Progenitor cell of endocrine pancreas (in vitro differentiated cells): ENCODE measurements at regions not wholly inside any gene's neighbourhood (a gene's known extent, or its start where the extent isn't known, plus 50 kb on each side); places are given as distances from the start of the nearest gene placed in this dataset.

ENCODE experiments used
- DNase-seq: peaks from one replicate; pipeline ENCODE4 v3.0.0; 2021; ENCODE audit warnings: low spot score; ENCODE audit not compliant: unreplicated experiment
- H3K27ac Mint-ChIP-seq: 2 replicates; pipeline ENCODE4 v1.8.0; 2021; ENCODE audit warnings: mild to moderate bottlenecking, moderate library complexity, mixed read lengths
- H3K27me3 Mint-ChIP-seq: 2 replicates; pipeline ENCODE4 v1.8.0; 2021; ENCODE audit warnings: mixed read lengths
- H3K36me3 Mint-ChIP-seq: 2 replicates; pipeline ENCODE4 v1.8.0; 2022; ENCODE audit warnings: mixed read lengths; ENCODE audit not compliant: insufficient read depth
- H3K4me1 Mint-ChIP-seq: 2 replicates; pipeline ENCODE4 v1.8.0; 2021; ENCODE audit warnings: low read depth, mixed read lengths
- H3K4me3 Mint-ChIP-seq: 2 replicates; pipeline ENCODE4 v1.8.0; 2021; ENCODE audit warnings: low read depth, mild to moderate bottlenecking, moderate library complexity, mixed read lengths
- H3K9me3 Mint-ChIP-seq: 2 replicates; pipeline ENCODE4 v1.8.0; 2021; ENCODE audit warnings: low read depth, mixed read lengths
- TF ChIP-seq, protein P1 (sequence below): fragments of 200-600 bp; sonication (generic); IDR thresholded peaks from one replicate; pipeline ENCODE4 v1.5.0; 2021; ENCODE audit warnings: antibody characterized with exemption, mild to moderate bottlenecking; ENCODE audit not compliant: unreplicated experiment

- TF ChIP-seq, protein P1, sequence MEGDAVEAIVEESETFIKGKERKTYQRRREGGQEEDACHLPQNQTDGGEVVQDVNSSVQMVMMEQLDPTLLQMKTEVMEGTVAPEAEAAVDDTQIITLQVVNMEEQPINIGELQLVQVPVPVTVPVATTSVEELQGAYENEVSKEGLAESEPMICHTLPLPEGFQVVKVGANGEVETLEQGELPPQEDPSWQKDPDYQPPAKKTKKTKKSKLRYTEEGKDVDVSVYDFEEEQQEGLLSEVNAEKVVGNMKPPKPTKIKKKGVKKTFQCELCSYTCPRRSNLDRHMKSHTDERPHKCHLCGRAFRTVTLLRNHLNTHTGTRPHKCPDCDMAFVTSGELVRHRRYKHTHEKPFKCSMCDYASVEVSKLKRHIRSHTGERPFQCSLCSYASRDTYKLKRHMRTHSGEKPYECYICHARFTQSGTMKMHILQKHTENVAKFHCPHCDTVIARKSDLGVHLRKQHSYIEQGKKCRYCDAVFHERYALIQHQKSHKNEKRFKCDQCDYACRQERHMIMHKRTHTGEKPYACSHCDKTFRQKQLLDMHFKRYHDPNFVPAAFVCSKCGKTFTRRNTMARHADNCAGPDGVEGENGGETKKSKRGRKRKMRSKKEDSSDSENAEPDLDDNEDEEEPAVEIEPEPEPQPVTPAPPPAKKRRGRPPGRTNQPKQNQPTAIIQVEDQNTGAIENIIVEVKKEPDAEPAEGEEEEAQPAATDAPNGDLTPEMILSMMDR, result no peak
- H3K9me3 Mint-ChIP-seq, result no peaks in the 10 kb centered on the region
- no peaks in the 10 kb centered on the region for H3K36me3 Mint-ChIP-seq
Observed at GRCh38 chr18:67047334-67047733, 443.4 kb upstream of the CDH19 start.

GRCh38 chr18:67043276-67043675 lies 439.4 kb upstream of the CDH19 start:
- Mint-ChIP-seq H3K4me3 (no peak overlapping the region), H3K27ac (no peak overlapping the region), H3K27me3 (no peaks in the 10 kb centered on the region), H3K9me3 (no peaks in the 10 kb centered on the region), H3K4me1 (peaks cover 3% of the 10 kb centered on the region), H3K36me3 (no peaks in the 10 kb centered on the region)
- no peak for DNase-seq
- TF ChIP-seq, protein P1, result no peak

More at GRCh38 chr18:67047334-67047733, 443.4 kb upstream of the CDH19 start:
- Mint-ChIP-seq H3K27ac (no peak overlapping the region), H3K4me1 (no peaks in the 10 kb centered on the region), H3K4me3 (no peak overlapping the region), H3K27me3 (no peaks in the 10 kb centered on the region)
- DNase-seq, result no peak

DNA sequence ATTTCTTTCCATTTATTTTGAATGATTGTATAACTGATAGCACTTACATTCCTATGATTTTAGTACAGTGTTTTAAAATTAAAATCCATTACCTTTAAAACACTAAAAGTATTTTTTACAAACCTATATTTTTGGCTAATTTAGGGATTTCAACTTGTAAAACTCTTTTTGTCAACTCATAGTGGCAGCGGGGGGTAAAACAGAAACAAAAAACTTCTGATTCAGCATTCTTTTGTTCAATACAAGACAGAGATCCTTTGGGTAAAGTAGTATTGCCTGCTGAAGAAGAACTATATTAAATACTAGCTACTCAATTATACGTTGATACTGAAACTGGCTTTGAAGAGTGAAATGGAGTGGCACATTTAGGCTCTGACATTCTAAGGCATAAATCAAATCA lies 437.4 kb upstream of the CDH19 start:
- H3K36me3 Mint-ChIP-seq, result no peaks in the 10 kb centered on the region
- H3K27ac Mint-ChIP-seq, result no peak overlapping the region
- no peaks in the 10 kb centered on the region for H3K27me3 Mint-ChIP-seq
- peaks cover 3% of the 10 kb centered on the region for H3K4me1 Mint-ChIP-seq
- no peak for DNase-seq
- TF ChIP-seq, protein P1, result no peak
- no peak overlapping the region for H3K4me3 Mint-ChIP-seq
- no peaks in the 10 kb centered on the region for H3K9me3 Mint-ChIP-seq

- Mint-ChIP-seq H3K4me3 (no peak overlapping the region), H3K4me1 (no peaks in the 10 kb centered on the region), H3K27ac (no peak overlapping the region), H3K9me3 (no peaks in the 10 kb centered on the region), H3K36me3 (no peaks in the 10 kb centered on the region), H3K27me3 (no peaks in the 10 kb centered on the region)
- TF ChIP-seq, protein P1, result no peak
- DNase-seq, result no peak
Observed at GRCh38 chr18:67035026-67035425, 431.1 kb upstream of the CDH19 start.

GRCh38 chr18:67023059-67023458 lies 419.2 kb upstream of the CDH19 start:
- no peaks in the 10 kb centered on the region for H3K36me3 Mint-ChIP-seq
- no peaks in the 10 kb centered on the region for H3K27me3 Mint-ChIP-seq
- TF ChIP-seq, protein P1, result no peak
- no peak overlapping the region for H3K4me3 Mint-ChIP-seq
- no peaks in the 10 kb centered on the region for H3K4me1 Mint-ChIP-seq
- H3K27ac Mint-ChIP-seq, result no peak overlapping the region
- no peaks in the 10 kb centered on the region for H3K9me3 Mint-ChIP-seq
- no peak for DNase-seq
